ENCODE measurements at regions not wholly inside any gene's neighbourhood (a gene's known extent, or its start where the extent isn't known, plus 50 kb on each side); places are given as distances from the start of the nearest gene placed in this dataset.

- TF ChIP-seq SP1 (IDR thresholded peaks at IDR 0.05) (no peak), FOXA1 (IDR thresholded peaks at IDR 0.05) (no peak), TARDBP (IDR thresholded peaks at IDR 0.05) (no peak), NFRKB (IDR thresholded peaks at IDR 0.05) (no peak), BHLHE40 (IDR thresholded peaks at IDR 0.05; ENCODE audit: borderline replicate concordance) (no peak), SUZ12 (IDR thresholded peaks at IDR 0.05) (no peak), HDGF (IDR thresholded peaks at IDR 0.05; ENCODE audit: borderline replicate concordance) (no peak), PKNOX1 (IDR thresholded peaks at IDR 0.05) (no peak), L3MBTL2 (conservative IDR thresholded peaks at IDR 0.05) (no peak)
These were observed 316.6 kb upstream of the MEX3C start for GRCh38 chr18:51514128-51514527.
